HG03196 (cell line): ENCODE measurements at regions not wholly inside any gene's neighbourhood (a gene's known extent, or its start where the extent isn't known, plus 50 kb on each side); places are given as distances from the start of the nearest gene placed in this dataset.

ENCODE experiments used
- ATAC-seq: cut with Tn5 transposase; IDR thresholded peaks from one replicate; pipeline ENCODE4 v1.9.1; 2021; ENCODE audit not compliant: unreplicated experiment

- no peak for ATAC-seq
Measured at GRCh38 chr2:134770702-134771101, 51.9 kb upstream of the TMEM163 start.

GRCh38 chr2:134771313-134771801 lies 52.6 kb upstream of the TMEM163 start:
- no peak for ATAC-seq

- no peak for ATAC-seq
Measured at GRCh38 chr2:134772493-134773169, 53.8 kb upstream of the TMEM163 start.

GRCh38 chr2:134773335-134773734 lies 54.5 kb upstream of the TMEM163 start:
- no peak for ATAC-seq

GRCh38 chr2:134773759-134774742 lies 55.3 kb upstream of the TMEM163 start:
- no peak for ATAC-seq

GRCh38 chr2:134774786-134775641 lies 56.2 kb upstream of the TMEM163 start:
- no peak for ATAC-seq

- no peak for ATAC-seq
Measured at GRCh38 chr2:134776836-134777235, 58.0 kb upstream of the TMEM163 start.

GRCh38 chr2:134777593-134777992 lies 58.8 kb upstream of the TMEM163 start:
- no peak for ATAC-seq

- no peak for ATAC-seq
Measured at GRCh38 chr2:134778372-134778771, 59.6 kb upstream of the TMEM163 start.

GRCh38 chr2:134780972-134781371 lies 57.4 kb upstream of the ACMSD start:
- no peak for ATAC-seq

- no peak for ATAC-seq
Measured at GRCh38 chr2:134782107-134782506, 56.3 kb upstream of the ACMSD start.

GRCh38 chr2:134782792-134783191 lies 55.6 kb upstream of the ACMSD start:
- peak; percentile 51 for ATAC-seq

GRCh38 chr2:134783912-134784311 lies 54.5 kb upstream of the ACMSD start:
- no peak for ATAC-seq

GRCh38 chr2:134785659-134786430 lies 52.6 kb upstream of the ACMSD start:
- ATAC-seq: no peak

- ATAC-seq: no peak
Measured at GRCh38 chr2:134788417-134788816, 50.0 kb upstream of the ACMSD start.
